ENCODE measurements at regions not wholly inside any gene's neighbourhood (a gene's known extent, or its start where the extent isn't known, plus 50 kb on each side); places are given as distances from the start of the nearest gene placed in this dataset.

DNA sequence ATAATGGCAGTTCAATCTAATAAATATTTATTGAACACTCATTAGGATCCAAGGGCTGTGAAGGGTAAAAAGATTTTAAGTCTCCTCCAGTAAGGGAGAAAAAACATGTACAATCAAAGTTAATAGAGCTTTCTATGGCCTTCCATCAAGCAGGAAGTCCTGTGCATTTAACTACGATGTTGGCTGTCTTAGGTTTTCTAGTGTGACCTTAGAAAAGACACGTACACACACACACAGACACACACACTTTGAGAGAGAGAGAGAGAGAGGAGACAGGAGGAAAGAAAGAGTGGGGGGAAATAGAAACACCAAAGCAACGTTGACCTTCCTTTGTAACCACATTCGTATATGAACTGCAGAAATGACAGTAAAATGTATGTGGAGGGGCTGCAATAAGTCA lies 126.1 kb upstream of the TMC3 start:
- no peak for DNase-seq
- Histone ChIP-seq H3K4me3 (no peak overlapping the region), H3K4me1 (no peaks in the 10 kb centered on the region), H3K36me3 (no peaks in the 10 kb centered on the region), H3K27ac (no peak overlapping the region), H3K9me3 (no peaks in the 10 kb centered on the region), H3K27me3 (no peaks in the 10 kb centered on the region)
- TF ChIP-seq, protein P1, sequence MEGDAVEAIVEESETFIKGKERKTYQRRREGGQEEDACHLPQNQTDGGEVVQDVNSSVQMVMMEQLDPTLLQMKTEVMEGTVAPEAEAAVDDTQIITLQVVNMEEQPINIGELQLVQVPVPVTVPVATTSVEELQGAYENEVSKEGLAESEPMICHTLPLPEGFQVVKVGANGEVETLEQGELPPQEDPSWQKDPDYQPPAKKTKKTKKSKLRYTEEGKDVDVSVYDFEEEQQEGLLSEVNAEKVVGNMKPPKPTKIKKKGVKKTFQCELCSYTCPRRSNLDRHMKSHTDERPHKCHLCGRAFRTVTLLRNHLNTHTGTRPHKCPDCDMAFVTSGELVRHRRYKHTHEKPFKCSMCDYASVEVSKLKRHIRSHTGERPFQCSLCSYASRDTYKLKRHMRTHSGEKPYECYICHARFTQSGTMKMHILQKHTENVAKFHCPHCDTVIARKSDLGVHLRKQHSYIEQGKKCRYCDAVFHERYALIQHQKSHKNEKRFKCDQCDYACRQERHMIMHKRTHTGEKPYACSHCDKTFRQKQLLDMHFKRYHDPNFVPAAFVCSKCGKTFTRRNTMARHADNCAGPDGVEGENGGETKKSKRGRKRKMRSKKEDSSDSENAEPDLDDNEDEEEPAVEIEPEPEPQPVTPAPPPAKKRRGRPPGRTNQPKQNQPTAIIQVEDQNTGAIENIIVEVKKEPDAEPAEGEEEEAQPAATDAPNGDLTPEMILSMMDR (IDR thresholded peaks at IDR 0.05), result no peak
- no peak for TF ChIP-seq POLR2A (IDR thresholded peaks at IDR 0.05)
- ATAC-seq, result no peak
- intact Hi-C loops (cut with DNase I), result no loop called here
- WGBS (ENCODE audit: insufficient coverage, low coverage, low lambda C conversion rate, missing lambda C conversion rate), result 63% methylated on average over 3 of the region's 4 CpGs

DNA sequence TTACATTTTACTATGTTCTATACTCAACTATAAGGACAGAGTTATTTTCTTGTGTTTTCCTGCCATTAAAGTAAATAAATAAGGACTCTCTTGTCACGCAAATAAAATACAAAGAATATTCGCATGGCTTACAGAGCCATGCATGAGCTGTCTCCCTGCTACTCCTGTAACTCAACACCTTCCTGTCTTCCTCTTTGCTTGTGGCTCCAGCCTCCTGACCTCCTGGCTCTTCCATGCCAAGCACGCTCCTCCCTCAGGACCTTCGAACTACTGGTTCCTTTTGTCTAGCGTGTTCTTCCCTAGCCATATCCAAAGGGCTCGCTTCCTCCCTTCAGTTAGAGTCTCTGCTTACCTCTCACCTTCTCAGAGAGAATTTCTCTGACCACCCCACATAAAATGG lies 124.3 kb upstream of the TMC3 start:
- intact Hi-C loops (cut with DNase I), result no loop called here
- no peaks in the 10 kb centered on the region for H3K4me1 ChIP-seq

DNA sequence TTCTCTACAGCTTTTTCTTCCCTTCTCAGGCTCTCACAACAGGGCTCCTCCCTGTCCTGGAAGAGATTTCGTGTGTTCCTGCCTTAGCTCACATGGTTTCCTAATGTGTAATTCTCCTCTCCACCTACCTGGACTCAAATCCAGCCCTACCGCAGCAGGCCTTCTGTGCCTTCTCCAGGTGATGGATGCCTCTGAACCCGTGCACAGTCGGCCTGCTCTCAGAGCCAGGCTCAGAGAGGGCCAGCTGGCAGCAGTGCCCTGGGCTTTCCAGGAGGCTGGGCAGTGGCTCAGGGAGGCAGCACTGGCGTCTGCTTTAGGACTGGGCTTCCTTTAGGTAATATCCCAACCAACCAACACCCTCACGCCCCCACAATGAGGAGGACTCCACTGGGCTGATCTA lies 123.2 kb upstream of the TMC3 start:
- no peak overlapping the region for H3K4me3 ChIP-seq
- DNase-seq (no peak), ATAC-seq (no peak)
- H3K4me1 ChIP-seq, result no peaks in the 10 kb centered on the region
- no peaks in the 10 kb centered on the region for H3K36me3 ChIP-seq
- TF ChIP-seq, protein P1 (IDR thresholded peaks at IDR 0.05), result no peak
- no peak for TF ChIP-seq POLR2A (IDR thresholded peaks at IDR 0.05)
- no peaks in the 10 kb centered on the region for H3K27me3 ChIP-seq
- intact Hi-C loops (cut with DNase I), result no loop called here
- H3K27ac ChIP-seq, result no peak overlapping the region
- H3K9me3 ChIP-seq, result no peaks in the 10 kb centered on the region
- WGBS (ENCODE audit: insufficient coverage, low coverage, low lambda C conversion rate, missing lambda C conversion rate), result 100% methylated on average over 1 of the region's 6 CpGs

More for the DNA sequence above, 124.3 kb upstream of the TMC3 start:
- ATAC-seq, result no peak
- WGBS (ENCODE audit: insufficient coverage, low coverage, low lambda C conversion rate, missing lambda C conversion rate), result 97% methylated on average over 6 of the region's 6 CpGs
- H3K27me3 ChIP-seq, result no peaks in the 10 kb centered on the region
- TF ChIP-seq, protein P1 (IDR thresholded peaks at IDR 0.05), result no peak
- no peak for TF ChIP-seq POLR2A (IDR thresholded peaks at IDR 0.05)
- no peak overlapping the region for H3K27ac ChIP-seq
- no peaks in the 10 kb centered on the region for H3K36me3 ChIP-seq
- DNase-seq, result no peak
- no peak overlapping the region for H3K4me3 ChIP-seq
- H3K9me3 ChIP-seq, result no peaks in the 10 kb centered on the region

DNA sequence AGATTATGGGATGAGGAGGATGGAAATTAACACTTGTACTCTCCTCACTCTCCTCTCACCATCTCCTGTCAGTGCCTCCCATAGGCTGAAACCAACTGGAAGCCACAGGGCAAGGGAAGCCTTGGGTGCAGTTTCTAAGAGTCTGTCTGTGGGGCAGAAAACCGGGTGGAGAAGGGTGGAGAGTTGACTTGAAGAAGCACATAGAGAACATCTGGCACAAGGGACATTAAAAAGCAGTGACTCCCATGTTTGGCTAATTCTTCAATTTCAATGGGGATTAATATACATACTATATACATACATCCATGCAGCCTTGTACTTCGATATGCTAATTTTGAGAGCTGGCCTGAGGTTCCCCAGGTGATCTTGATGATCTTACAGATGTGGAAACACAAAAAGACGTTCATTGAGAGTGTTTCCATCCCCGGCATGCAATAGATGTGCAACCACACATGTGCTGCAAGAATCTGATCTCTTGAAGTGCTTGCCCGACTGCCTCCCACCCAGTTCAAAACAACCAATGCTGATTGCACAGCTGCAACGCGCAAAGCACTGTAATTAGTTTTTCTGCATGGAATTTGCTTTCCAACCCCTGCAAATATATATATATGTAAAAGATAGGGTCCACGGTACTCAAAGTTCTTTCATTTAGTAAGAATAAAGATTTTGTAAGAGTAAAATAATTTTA lies 121.9 kb upstream of the TMC3 start:
- intact Hi-C loops (cut with DNase I), result no loop called here
- DNase-seq, result no peak
- no peak overlapping the region for H3K4me3 ChIP-seq
- H3K9me3 ChIP-seq, result no peaks in the 10 kb centered on the region
- H3K27ac ChIP-seq, result no peak overlapping the region
- no peaks in the 10 kb centered on the region for H3K4me1 ChIP-seq
- WGBS (ENCODE audit: insufficient coverage, low coverage, low lambda C conversion rate, missing lambda C conversion rate), result 64% methylated on average over 8 of the region's 8 CpGs
- ATAC-seq, result no peak
- H3K36me3 ChIP-seq, result no peaks in the 10 kb centered on the region
- TF ChIP-seq POLR2A (IDR thresholded peaks at IDR 0.05), result no peak
- TF ChIP-seq, protein P1 (IDR thresholded peaks at IDR 0.05), result no peak
- H3K27me3 ChIP-seq, result no peaks in the 10 kb centered on the region

All from right lobe of liver (tissue), 6 donors.